ENCODE measurements at regions not wholly inside any gene's neighbourhood (a gene's known extent, or its start where the extent isn't known, plus 50 kb on each side); places are given as distances from the start of the nearest gene placed in this dataset.

DNA sequence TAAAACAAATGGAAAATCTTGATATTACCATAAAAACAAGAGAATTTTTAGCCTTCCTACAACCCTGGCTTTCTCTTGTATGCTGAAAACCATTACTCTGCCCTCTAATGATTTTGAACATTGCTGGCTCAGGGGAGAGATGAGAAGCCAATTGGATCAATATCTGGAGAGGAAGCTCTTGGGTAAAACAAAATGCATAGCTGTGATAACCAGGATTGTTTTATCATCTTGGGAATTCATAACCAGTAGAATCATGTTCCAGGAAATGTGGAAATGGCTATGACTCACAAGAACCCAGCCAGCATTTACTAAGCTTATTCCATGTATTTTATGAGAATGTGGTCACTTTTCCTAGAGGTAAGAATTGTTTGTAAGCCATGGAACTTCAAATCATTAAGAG lies 51.1 kb upstream of the CTNND2 start:
- TF ChIP-seq, protein P1, sequence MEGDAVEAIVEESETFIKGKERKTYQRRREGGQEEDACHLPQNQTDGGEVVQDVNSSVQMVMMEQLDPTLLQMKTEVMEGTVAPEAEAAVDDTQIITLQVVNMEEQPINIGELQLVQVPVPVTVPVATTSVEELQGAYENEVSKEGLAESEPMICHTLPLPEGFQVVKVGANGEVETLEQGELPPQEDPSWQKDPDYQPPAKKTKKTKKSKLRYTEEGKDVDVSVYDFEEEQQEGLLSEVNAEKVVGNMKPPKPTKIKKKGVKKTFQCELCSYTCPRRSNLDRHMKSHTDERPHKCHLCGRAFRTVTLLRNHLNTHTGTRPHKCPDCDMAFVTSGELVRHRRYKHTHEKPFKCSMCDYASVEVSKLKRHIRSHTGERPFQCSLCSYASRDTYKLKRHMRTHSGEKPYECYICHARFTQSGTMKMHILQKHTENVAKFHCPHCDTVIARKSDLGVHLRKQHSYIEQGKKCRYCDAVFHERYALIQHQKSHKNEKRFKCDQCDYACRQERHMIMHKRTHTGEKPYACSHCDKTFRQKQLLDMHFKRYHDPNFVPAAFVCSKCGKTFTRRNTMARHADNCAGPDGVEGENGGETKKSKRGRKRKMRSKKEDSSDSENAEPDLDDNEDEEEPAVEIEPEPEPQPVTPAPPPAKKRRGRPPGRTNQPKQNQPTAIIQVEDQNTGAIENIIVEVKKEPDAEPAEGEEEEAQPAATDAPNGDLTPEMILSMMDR (IDR thresholded peaks at IDR 0.05; ENCODE audit: unreplicated experiment), result no peak
- Mint-ChIP-seq H3K4me3 (ENCODE audit: unreplicated experiment) (no peak overlapping the region), H3K36me3 (ENCODE audit: insufficient read depth, unreplicated experiment) (no peaks in the 10 kb centered on the region), H3K4me1 (ENCODE audit: insufficient read depth, unreplicated experiment) (peaks cover 14% of the 10 kb centered on the region), H3K27me3 (ENCODE audit: insufficient read depth, unreplicated experiment) (no peaks in the 10 kb centered on the region), H3K9me3 (ENCODE audit: unreplicated experiment) (no peaks in the 10 kb centered on the region), H3K27ac (ENCODE audit: low read depth, unreplicated experiment) (no peak overlapping the region)
- POLR2A ChIA-PET, result interaction anchor here (1.0 to 1.2 kb wide), 2 partner anchors 13 to 231 kb away, joined by 3 read pairs; no protein-coding TSS in a partner anchor
- CTCF ChIA-PET, result no interaction called here
- DNase-seq (ENCODE audit: unreplicated experiment), result peak; percentile 81
- intact Hi-C loops (cut with micrococcal nuclease), result no loop called here
- no TSS peak for BruUV-seq (replicated peaks)

Measured in MCF 10A (cell line).